CD14-positive monocyte (primary cell): ENCODE measurements at regions not wholly inside any gene's neighbourhood (a gene's known extent, or its start where the extent isn't known, plus 50 kb on each side); places are given as distances from the start of the nearest gene placed in this dataset.

Experiments
- DNase-seq, 3 donors: peaks; one replicate each; pipeline ENCODE4 v3.0.0-alpha.2; 2011 to 2022
- H2AFZ ChIP-seq: 2 replicates; pipeline ENCODE4 v1.6.0; 2012; ENCODE audit warnings: mild to moderate bottlenecking, low read depth, low read length, inconsistent platforms; ENCODE audit not compliant: insufficient read depth, poor library complexity, severe bottlenecking
- H3K27ac ChIP-seq, 2 donors: 1 replicate in 1 of 2; 2 replicates in 1 of 2; pipeline ENCODE4 v1.5.1; 2012 to 2013; ENCODE audit warnings: low read length in 2 of 2, control low read depth in 1 of 2, inconsistent platforms in 1 of 2, low read depth in 1 of 2, mild to moderate bottlenecking in 1 of 2
- H3K27me3 ChIP-seq, 2 donors: one replicate each; pipeline versions ENCODE4 v1.6.0 to v1.6.1; 2011 to 2013; ENCODE audit warnings: low read length in 2 of 2; ENCODE audit not compliant: control insufficient read depth in 2 of 2, insufficient read depth in 2 of 2
- H3K36me3 ChIP-seq, 2 donors: replicated peaks in 1 of 2; 1 replicate in 1 of 2; 2 replicates in 1 of 2; pipeline versions ENCODE4 v1.5.1 to v1.6.1; 2012 to 2013; ENCODE audit warnings: low read length in 2 of 2, control low read depth in 1 of 2, inconsistent platforms in 1 of 2, mild to moderate bottlenecking in 1 of 2; ENCODE audit not compliant: insufficient read depth in 2 of 2, control insufficient read depth in 1 of 2
- H3K4me1 ChIP-seq, 2 donors: 1 replicate in 1 of 2; 2 replicates in 1 of 2; pipeline versions ENCODE4 v1.5.1 to v1.6.1; 2012 to 2013; ENCODE audit warnings: low read length in 2 of 2, control low read depth in 1 of 2, inconsistent platforms in 1 of 2, mild to moderate bottlenecking in 1 of 2, moderate library complexity in 1 of 2; ENCODE audit not compliant: insufficient read depth in 2 of 2, control insufficient read depth in 1 of 2
- H3K4me2 ChIP-seq: replicated peaks from 2 replicates; pipeline ENCODE3; 2012; ENCODE audit warnings: low read length, moderate library complexity, mild to moderate bottlenecking; ENCODE audit not compliant: poor library complexity, severe bottlenecking; ENCODE audit errors: extremely low read depth
- H3K4me3 ChIP-seq, 3 experiments: fragments of 200-600 bp in 1 of 3; sonication (generic) in 1 of 3; replicated peaks in 1 of 3; 1 replicate in 2 of 3; 2 replicates in 1 of 3; pipeline ENCODE4 v1.5.1; 2011 to 2013; ENCODE audit warnings: low read length in 3 of 3, mild to moderate bottlenecking in 3 of 3, control low read depth in 2 of 3, low read depth in 2 of 3, inconsistent platforms in 1 of 3, moderate library complexity in 1 of 3
- H3K79me2 ChIP-seq: 2 replicates; pipeline ENCODE4 v1.6.0; 2012; ENCODE audit warnings: mild to moderate bottlenecking, control low read depth, inconsistent platforms, low read length, moderate library complexity; ENCODE audit not compliant: insufficient read depth
- H3K9ac ChIP-seq: 2 replicates; pipeline ENCODE4 v1.6.0; 2017; ENCODE audit warnings: low read length, mild to moderate bottlenecking; ENCODE audit not compliant: insufficient read depth, poor library complexity, severe bottlenecking
- H3K9me3 ChIP-seq, 2 donors: replicated peaks in 1 of 2; 1 replicate in 1 of 2; 2 replicates in 1 of 2; pipeline versions ENCODE4 v1.5.1 to v1.6.1; 2012 to 2013; ENCODE audit warnings: low read length in 2 of 2, control low read depth in 1 of 2; ENCODE audit not compliant: control insufficient read depth in 1 of 2, insufficient read depth in 1 of 2
- H4K20me1 ChIP-seq: 2 replicates; pipeline ENCODE4 v1.6.0; 2012; ENCODE audit warnings: mild to moderate bottlenecking, low read length, control low read depth, moderate library complexity; ENCODE audit not compliant: insufficient read depth
- H3K27ac Mint-ChIP-seq, 7 donors: one replicate each; pipeline ENCODE4 v1.8.0; 2020; ENCODE audit warnings: mild to moderate bottlenecking in 7 of 7, mixed read lengths in 7 of 7, moderate library complexity in 6 of 7, inconsistent platforms in 2 of 7
- H3K27me3 Mint-ChIP-seq, 3 donors: one replicate each; pipeline ENCODE4 v1.8.0; 2021 to 2022; ENCODE audit warnings: low read depth in 3 of 3, mild to moderate bottlenecking in 3 of 3, mixed read lengths in 3 of 3, moderate library complexity in 3 of 3, inconsistent platforms in 1 of 3
- H3K36me3 Mint-ChIP-seq, 2 donors: one replicate each; pipeline ENCODE4 v1.8.0; 2020; ENCODE audit warnings: mixed read lengths in 2 of 2, inconsistent platforms in 1 of 2, mild to moderate bottlenecking in 1 of 2
- H3K4me1 Mint-ChIP-seq: one replicate; pipeline ENCODE4 v1.8.0; 2020; ENCODE audit warnings: mild to moderate bottlenecking, mixed read lengths
- H3K4me3 Mint-ChIP-seq, 2 donors: one replicate each; pipeline ENCODE4 v1.8.0; 2020; ENCODE audit warnings: mild to moderate bottlenecking in 2 of 2, mixed read lengths in 2 of 2, moderate library complexity in 1 of 2
- H3K9me3 Mint-ChIP-seq, 7 donors: one replicate each; pipeline ENCODE4 v1.8.0; 2020 to 2022; ENCODE audit warnings: mixed read lengths in 7 of 7, mild to moderate bottlenecking in 6 of 7, moderate library complexity in 6 of 7, inconsistent platforms in 2 of 7
- CTCF ChIP-seq: fragments of 200-600 bp; IDR thresholded peaks from one replicate; pipeline ENCODE4 v1.8.0; 2022; ENCODE audit warnings: antibody characterized with exemption, mild to moderate bottlenecking
- WGBS: methylation state at CpG from one replicate; pipeline ENCODE4 v1.1.5; 2013; ENCODE audit warnings: missing lambda C conversion rate; ENCODE audit not compliant: insufficient coverage; 5-methylcytosine and 5-hydroxymethylcytosine counted together
- intact Hi-C, 2 donors: fragments of 100-400 bp; cut with micrococcal nuclease; formaldehyde crosslinking; loops; one replicate each; pipeline versions ENCODE4 v1.15.0 to v1.15.1; 2023

- intact Hi-C loops: no loop called here
- H3K4me1 ChIP-seq: no peaks in the 10 kb centered on the region
- H3K9me3 ChIP-seq: no peaks in the 10 kb centered on the region
- Mint-ChIP-seq H3K27me3 (peaks cover 0 to 3% (median 0%) of the 10 kb centered on the region in 3 donors), H3K36me3 (no peaks in the 10 kb centered on the region), H3K4me1 (no peaks in the 10 kb centered on the region), H3K27ac (peak overlapping the region in 1 of 7 donors; percentile 31), H3K4me3 (no peak overlapping the region), H3K9me3 (peaks cover 0 to 2% (median 0%) of the 10 kb centered on the region in 7 donors)
- no peak overlapping the region for H2AFZ ChIP-seq
- no peaks in the 10 kb centered on the region for H4K20me1 ChIP-seq
- no peak overlapping the region for H3K9ac ChIP-seq
- TF ChIP-seq CTCF: no peak
- H3K36me3 ChIP-seq: no peaks in the 10 kb centered on the region
- H3K4me2 ChIP-seq: no peak overlapping the region
- WGBS: 100% methylated on average over 1 of the region's 2 CpGs
- DNase-seq: no peak
- no peak overlapping the region for H3K27ac ChIP-seq
- no peaks in the 10 kb centered on the region for H3K79me2 ChIP-seq
- H3K27me3 ChIP-seq: no peaks in the 10 kb centered on the region
- no peak overlapping the region for H3K4me3 ChIP-seq
These were observed 331.0 kb upstream of the EMCN start for GRCh38 chr4:100848841-100849240.

- Histone ChIP-seq H3K27ac (no peak overlapping the region), H3K27me3 (no peaks in the 10 kb centered on the region), H3K36me3 (no peaks in the 10 kb centered on the region), H3K4me3 (no peak overlapping the region), H3K9ac (no peak overlapping the region), H3K4me1 (no peaks in the 10 kb centered on the region), H3K4me2 (no peak overlapping the region), H3K79me2 (no peaks in the 10 kb centered on the region), H3K9me3 (no peaks in the 10 kb centered on the region), H2AFZ (no peak overlapping the region), H4K20me1 (no peaks in the 10 kb centered on the region)
- TF ChIP-seq CTCF: no peak
- H3K9me3 Mint-ChIP-seq: peaks cover 0 to 6% (median 2%) of the 10 kb centered on the region in 7 donors
- H3K36me3 Mint-ChIP-seq: no peaks in the 10 kb centered on the region
- DNase-seq: no peak
- H3K27ac Mint-ChIP-seq: no peak overlapping the region
- H3K4me3 Mint-ChIP-seq: no peak overlapping the region
- H3K4me1 Mint-ChIP-seq: peaks cover 5% of the 10 kb centered on the region
- no peaks in the 10 kb centered on the region for H3K27me3 Mint-ChIP-seq
- intact Hi-C loops: no loop called here
These were observed 326.1 kb upstream of the EMCN start for GRCh38 chr4:100843910-100844309.
